ENCODE measurements at regions not wholly inside any gene's neighbourhood (a gene's known extent, or its start where the extent isn't known, plus 50 kb on each side); places are given as distances from the start of the nearest gene placed in this dataset.

DNA sequence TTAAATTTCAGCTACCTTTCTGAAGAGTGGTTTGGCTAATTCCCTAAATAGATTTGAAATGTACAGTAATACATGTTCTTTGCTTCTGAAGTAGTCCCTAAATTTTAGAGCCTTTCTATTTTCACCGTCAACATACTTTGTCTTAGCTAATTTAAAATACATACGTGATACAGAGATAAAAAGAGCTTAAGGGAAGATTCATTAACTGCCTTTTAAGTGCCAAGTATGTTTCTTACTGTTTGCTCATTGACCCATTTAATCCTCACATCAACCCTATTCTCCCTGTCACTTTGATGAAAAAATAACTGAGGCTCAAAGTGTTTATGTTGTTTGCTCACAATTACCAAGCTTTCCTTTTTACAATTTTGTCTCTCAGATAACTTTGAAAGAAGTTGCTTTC is 118.6 kb upstream of the CDH7 start:
- TF ChIP-seq, protein P1, sequence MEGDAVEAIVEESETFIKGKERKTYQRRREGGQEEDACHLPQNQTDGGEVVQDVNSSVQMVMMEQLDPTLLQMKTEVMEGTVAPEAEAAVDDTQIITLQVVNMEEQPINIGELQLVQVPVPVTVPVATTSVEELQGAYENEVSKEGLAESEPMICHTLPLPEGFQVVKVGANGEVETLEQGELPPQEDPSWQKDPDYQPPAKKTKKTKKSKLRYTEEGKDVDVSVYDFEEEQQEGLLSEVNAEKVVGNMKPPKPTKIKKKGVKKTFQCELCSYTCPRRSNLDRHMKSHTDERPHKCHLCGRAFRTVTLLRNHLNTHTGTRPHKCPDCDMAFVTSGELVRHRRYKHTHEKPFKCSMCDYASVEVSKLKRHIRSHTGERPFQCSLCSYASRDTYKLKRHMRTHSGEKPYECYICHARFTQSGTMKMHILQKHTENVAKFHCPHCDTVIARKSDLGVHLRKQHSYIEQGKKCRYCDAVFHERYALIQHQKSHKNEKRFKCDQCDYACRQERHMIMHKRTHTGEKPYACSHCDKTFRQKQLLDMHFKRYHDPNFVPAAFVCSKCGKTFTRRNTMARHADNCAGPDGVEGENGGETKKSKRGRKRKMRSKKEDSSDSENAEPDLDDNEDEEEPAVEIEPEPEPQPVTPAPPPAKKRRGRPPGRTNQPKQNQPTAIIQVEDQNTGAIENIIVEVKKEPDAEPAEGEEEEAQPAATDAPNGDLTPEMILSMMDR (conservative IDR thresholded peaks at IDR 0.05 in 1 of 2, IDR thresholded peaks at IDR 0.05 in 1 of 2; ENCODE audit: low read depth in 1 of 2, low read length in 2 of 2) = no peak
- TF ChIP-seq EZH2 (IDR thresholded peaks at IDR 0.05; ENCODE audit: low read length, missing control alignments) = no peak

Data from fibroblast of lung (primary cell).